Stomach (tissue), 8 donors: ENCODE measurements at regions not wholly inside any gene's neighbourhood (a gene's known extent, or its start where the extent isn't known, plus 50 kb on each side); places are given as distances from the start of the nearest gene placed in this dataset.

Source experiments
- DNase-seq, 2 donors: peaks; one replicate each; pipeline versions ENCODE4 v3.0.0 to v3.0.0-alpha.2; 2013 to 2019
- H3K27ac ChIP-seq, 5 donors: fragments of 200-600 bp in 4 of 5; sonication (generic) in 4 of 5; one replicate each; pipeline ENCODE4 v1.5.1; 2013 to 2019; ENCODE audit warnings: mild to moderate bottlenecking in 1 of 5, moderate library complexity in 1 of 5
- H3K27me3 ChIP-seq, 3 donors: fragments of 200-600 bp; sonication (generic); one replicate each; pipeline ENCODE4 v1.5.1; 2017 to 2019; ENCODE audit warnings: mixed run types in 1 of 3
- H3K36me3 ChIP-seq, 4 donors: fragments of 200-600 bp; sonication (generic); 1 replicate in 3 of 4; 2 replicates in 1 of 4; pipeline ENCODE4 v1.5.1; 2016 to 2019
- H3K4me1 ChIP-seq, 4 donors: fragments of 200-600 bp; sonication (generic); one replicate each; pipeline ENCODE4 v1.5.1; 2016 to 2019
- H3K4me3 ChIP-seq, 4 donors: fragments of 200-600 bp; sonication (generic) in 3 of 4; one replicate each; pipeline ENCODE4 v1.5.1; 2016 to 2019; ENCODE audit warnings: mild to moderate bottlenecking in 1 of 4
- H3K9me3 ChIP-seq, 4 donors: fragments of 200-600 bp; sonication (generic); one replicate each; pipeline ENCODE4 v1.5.1; 2016 to 2019
- EP300 ChIP-seq: sonication (generic); formaldehyde crosslinking; IDR thresholded peaks from one replicate; pipeline ENCODE4 v1.6.1; 2017; ENCODE audit warnings: antibody characterized with exemption
- POLR2A ChIP-seq, 4 donors: fragments of 450-650 bp; IDR thresholded peaks; one replicate each; pipeline ENCODE4 v1.6.1; 2016; ENCODE audit warnings: antibody characterized with exemption in 4 of 4, control low read depth in 2 of 4, mild to moderate bottlenecking in 1 of 4, moderate library complexity in 1 of 4
- POLR2AphosphoS5 ChIP-seq, 3 donors: sonication (generic); formaldehyde crosslinking; IDR thresholded peaks; one replicate each; pipeline ENCODE4 v1.6.1; 2016; ENCODE audit warnings: antibody characterized with exemption in 3 of 3
- WGBS, 5 donors: extraction: QIAGEN DNeasy Blood & Tissue Kit in 3 of 5; methylation state at CpG; one replicate each; pipeline versions ENCODE4 v1.1.5 to v1.1.7; 2013 to 2018; 5-methylcytosine and 5-hydroxymethylcytosine counted together
- intact Hi-C: fragments of 100-400 bp; cut with DNase I; formaldehyde crosslinking; loops from one replicate; pipeline ENCODE4 v1.15.1; 2023; ENCODE audit warnings: low total_unique reads
- TF ChIP-seq, protein P1 (sequence below), 7 experiments: fragments of 450-650 bp in 4 of 7; fragments of 200-600 bp in 3 of 7; sonication (generic) in 3 of 7; IDR thresholded peaks; one replicate each; pipeline ENCODE4 v1.5.1; 2016 to 2019; ENCODE audit warnings: antibody characterized with exemption in 7 of 7, control low read depth in 2 of 7, mild to moderate bottlenecking in 1 of 7
- donor health status: healthy with polysubstance abuse.
- donor health status: Bipolar disorder and iron deficiency.
- donor health status: healthy.

DNA sequence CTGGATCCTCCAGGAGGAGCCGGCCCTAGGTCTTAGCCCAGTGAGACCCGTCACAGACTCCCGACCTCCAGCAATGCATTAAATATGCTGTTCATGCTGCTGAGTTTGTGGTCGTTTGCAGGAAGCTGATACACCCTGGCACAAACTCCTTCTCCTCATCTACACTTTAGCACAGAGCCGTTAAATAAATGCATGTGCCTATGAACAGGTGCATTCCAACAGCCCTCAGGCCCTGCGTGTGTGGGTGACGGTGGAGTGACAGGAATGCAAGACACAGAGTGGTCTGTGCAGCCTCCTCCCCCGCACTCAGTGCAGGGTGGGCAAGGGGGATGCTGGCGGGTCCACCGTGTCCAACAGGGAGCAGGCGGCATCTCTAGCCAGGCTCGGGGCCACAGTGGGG lies 106.6 kb upstream of the TMPRSS2 start:
- 80 to 89% (median 86%) methylated on average over 11 to 12 of the region's 12 CpGs for WGBS, 5 donors
- Histone ChIP-seq H3K9me3 (no peaks in the 10 kb centered on the region), H3K4me1 (peaks cover 14 to 49% (median 19%) of the 10 kb centered on the region in 4 donors), H3K27ac (peak overlapping the region in 2 of 5 donors; percentile 74 to 76), H3K27me3 (peaks cover 0 to 5% (median 0%) of the 10 kb centered on the region in 3 donors), H3K36me3 (no peaks in the 10 kb centered on the region), H3K4me3 (no peak overlapping the region)
- no peak for DNase-seq
- TF ChIP-seq EP300, result no peak
- TF ChIP-seq POLR2AphosphoS5 (IDR thresholded peaks at IDR 0.05), result no peak
- TF ChIP-seq, protein P1, sequence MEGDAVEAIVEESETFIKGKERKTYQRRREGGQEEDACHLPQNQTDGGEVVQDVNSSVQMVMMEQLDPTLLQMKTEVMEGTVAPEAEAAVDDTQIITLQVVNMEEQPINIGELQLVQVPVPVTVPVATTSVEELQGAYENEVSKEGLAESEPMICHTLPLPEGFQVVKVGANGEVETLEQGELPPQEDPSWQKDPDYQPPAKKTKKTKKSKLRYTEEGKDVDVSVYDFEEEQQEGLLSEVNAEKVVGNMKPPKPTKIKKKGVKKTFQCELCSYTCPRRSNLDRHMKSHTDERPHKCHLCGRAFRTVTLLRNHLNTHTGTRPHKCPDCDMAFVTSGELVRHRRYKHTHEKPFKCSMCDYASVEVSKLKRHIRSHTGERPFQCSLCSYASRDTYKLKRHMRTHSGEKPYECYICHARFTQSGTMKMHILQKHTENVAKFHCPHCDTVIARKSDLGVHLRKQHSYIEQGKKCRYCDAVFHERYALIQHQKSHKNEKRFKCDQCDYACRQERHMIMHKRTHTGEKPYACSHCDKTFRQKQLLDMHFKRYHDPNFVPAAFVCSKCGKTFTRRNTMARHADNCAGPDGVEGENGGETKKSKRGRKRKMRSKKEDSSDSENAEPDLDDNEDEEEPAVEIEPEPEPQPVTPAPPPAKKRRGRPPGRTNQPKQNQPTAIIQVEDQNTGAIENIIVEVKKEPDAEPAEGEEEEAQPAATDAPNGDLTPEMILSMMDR (IDR thresholded peaks at IDR 0.05), result no peak
- TF ChIP-seq POLR2A (IDR thresholded peaks at IDR 0.05), result no peak
- intact Hi-C loops, result loop anchor here (5.0 kb wide), 1 partner anchor 158 kb away; no protein-coding TSS in a partner anchor

DNA sequence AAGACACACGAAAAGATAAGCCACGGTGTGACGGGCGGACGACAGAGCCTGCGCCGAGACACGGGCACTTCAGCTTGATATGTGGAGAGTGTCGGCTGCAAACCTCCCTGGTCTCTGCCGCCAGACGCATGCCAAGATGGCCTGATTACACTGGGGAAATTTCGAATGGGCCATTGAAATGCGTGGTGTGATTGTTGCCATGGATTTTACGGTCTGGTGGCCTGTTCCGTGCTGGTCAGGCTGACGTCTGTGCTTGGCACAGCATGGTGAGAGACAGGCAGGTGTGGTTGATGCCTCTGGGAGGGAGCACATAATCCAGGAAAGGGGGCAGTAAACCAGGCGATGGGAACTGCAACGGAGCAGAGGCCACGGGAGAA lies 105.6 kb upstream of the TMPRSS2 start:
- Histone ChIP-seq H3K36me3 (no peaks in the 10 kb centered on the region), H3K4me1 (peaks cover 14 to 49% (median 19%) of the 10 kb centered on the region in 4 donors), H3K4me3 (no peak overlapping the region), H3K27ac (peak overlapping the region in 4 of 5 donors; percentile 49 to 78 (median 68)), H3K27me3 (peaks cover 0 to 5% (median 0%) of the 10 kb centered on the region in 3 donors), H3K9me3 (no peaks in the 10 kb centered on the region)
- WGBS, 5 donors, result 87 to 92% (median 90%) methylated on average over 19 of the region's 19 CpGs
- TF ChIP-seq, protein P1 (IDR thresholded peaks at IDR 0.05), result no peak
- TF ChIP-seq POLR2AphosphoS5 (IDR thresholded peaks at IDR 0.05), result no peak
- no peak for TF ChIP-seq POLR2A (IDR thresholded peaks at IDR 0.05)
- no peak for TF ChIP-seq EP300
- intact Hi-C loops, result loop anchor here (5.0 kb wide), 1 partner anchor 159 kb away; no protein-coding TSS in a partner anchor
- DNase-seq, result no peak

- H3K9me3 ChIP-seq, result no peaks in the 10 kb centered on the region
- TF ChIP-seq POLR2A (IDR thresholded peaks at IDR 0.05), result no peak
- TF ChIP-seq, protein P1 (IDR thresholded peaks at IDR 0.05), result peak in 5 of 7 experiments; percentile 57 to 75 (median 64)
- peak; percentile 42 to 78 (median 65) for TF ChIP-seq POLR2AphosphoS5 (IDR thresholded peaks at IDR 0.05)
- peak; percentile 48 for TF ChIP-seq EP300
- no peaks in the 10 kb centered on the region for H3K36me3 ChIP-seq
- 32 to 37% (median 33%) methylated on average over 15 to 21 of the region's 21 CpGs for WGBS, 5 donors
- peak overlapping the region; percentile 29 to 78 (median 60) for H3K27ac ChIP-seq
- peaks cover 14 to 49% (median 19%) of the 10 kb centered on the region in 4 donors for H3K4me1 ChIP-seq
- H3K4me3 ChIP-seq, result peak overlapping the region in 1 of 4 donors; percentile 4
- intact Hi-C loops, result loop anchor here (5.0 kb wide), 1 partner anchor 159 kb away; no protein-coding TSS in a partner anchor
- peaks cover 0 to 5% (median 0%) of the 10 kb centered on the region in 3 donors for H3K27me3 ChIP-seq
- DNase-seq, result peak; percentile 65 to 89
Observed at GRCh38 chr21:41612674-41613532, 104.9 kb upstream of the TMPRSS2 start.

- H3K4me3 ChIP-seq, result no peak overlapping the region
- no peaks in the 10 kb centered on the region for H3K36me3 ChIP-seq
- 23 to 45% (median 37%) methylated on average over 9 to 10 of the region's 10 CpGs for WGBS, 5 donors
- peak overlapping the region in 4 of 5 donors; percentile 49 to 78 (median 68) for H3K27ac ChIP-seq
- TF ChIP-seq, protein P1 (IDR thresholded peaks at IDR 0.05), result peak in 1 of 7 experiments; percentile 28
- no peak for TF ChIP-seq POLR2A (IDR thresholded peaks at IDR 0.05)
- H3K9me3 ChIP-seq, result no peaks in the 10 kb centered on the region
- intact Hi-C loops, result loop anchor here (5.0 kb wide), 1 partner anchor 160 kb away; no protein-coding TSS in a partner anchor
- H3K4me1 ChIP-seq, result peaks cover 14 to 49% (median 19%) of the 10 kb centered on the region in 4 donors
- H3K27me3 ChIP-seq, result peaks cover 0 to 5% (median 0%) of the 10 kb centered on the region in 3 donors
- DNase-seq, result peak; percentile 63 to 80
Observed at GRCh38 chr21:41611966-41612606, 104.1 kb upstream of the TMPRSS2 start.
